Testis (tissue), 2 donors: ENCODE measurements at regions not wholly inside any gene's neighbourhood (a gene's known extent, or its start where the extent isn't known, plus 50 kb on each side); places are given as distances from the start of the nearest gene placed in this dataset.

Source experiments
- CTCF ChIP-seq, 3 experiments: fragments of 450-650 bp in 2 of 3; fragments of 200-600 bp in 1 of 3; sonication (generic) in 1 of 3; IDR thresholded peaks; one replicate each; pipeline ENCODE4 v1.5.1; 2016 to 2019; ENCODE audit warnings: antibody characterized with exemption in 3 of 3, mild to moderate bottlenecking in 2 of 3, moderate library complexity in 1 of 3
- POLR2A ChIP-seq: fragments of 450-650 bp; IDR thresholded peaks from one replicate; pipeline ENCODE4 v1.6.1; 2017; ENCODE audit warnings: antibody characterized with exemption, mild to moderate bottlenecking, moderate library complexity

GRCh38 chr11:42417691-42418090, 894.1 kb upstream of the API5 start:
- TF ChIP-seq POLR2A (no peak), CTCF (IDR thresholded peaks at IDR 0.05) (no peak)
